Dermis blood vessel endothelial cell (primary cell): ENCODE measurements at regions not wholly inside any gene's neighbourhood (a gene's known extent, or its start where the extent isn't known, plus 50 kb on each side); places are given as distances from the start of the nearest gene placed in this dataset.
"Not testable (repeated sequence)": the region's sequence is repeated elsewhere in the genome, so short reads cannot be mapped to it uniquely, and the experiment has no call there.

ENCODE experiments used
- DNase-seq: peaks from one replicate; pipeline ENCODE4 v3.0.0; 2010

GRCh38 chrX:109782994-109783700 lies 50.1 kb upstream of the ACSL4 start:
- peak; percentile 40 for DNase-seq

- no peak for DNase-seq
Measured at GRCh38 chrX:109783701-109784079, 50.6 kb upstream of the ACSL4 start.

- no peak for DNase-seq
Measured at GRCh38 chrX:109785053-109785452, 52.0 kb upstream of the ACSL4 start.

GRCh38 chrX:109790511-109790910 lies 57.5 kb upstream of the ACSL4 start:
- DNase-seq, result not testable (repeated sequence)

DNA sequence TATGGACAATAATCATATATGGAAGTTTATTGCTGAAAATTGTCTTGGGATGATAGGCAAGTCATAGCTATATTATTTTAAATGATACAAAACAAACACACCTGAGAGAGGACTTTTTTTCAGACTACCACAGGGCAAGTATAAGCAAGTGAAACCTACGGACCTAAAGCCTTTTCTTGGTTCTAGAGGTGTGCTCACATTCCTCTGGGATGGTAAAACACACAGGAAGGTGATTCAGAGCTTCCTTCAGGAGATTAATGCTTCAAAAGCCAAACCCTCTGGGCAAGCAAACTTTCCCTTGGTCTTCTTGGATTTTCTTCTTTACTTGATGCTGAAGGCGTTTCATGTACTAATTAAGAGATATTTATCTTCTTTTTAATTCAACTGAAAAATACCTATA lies 60.1 kb upstream of the ACSL4 start:
- peak; percentile 18 for DNase-seq

DNA sequence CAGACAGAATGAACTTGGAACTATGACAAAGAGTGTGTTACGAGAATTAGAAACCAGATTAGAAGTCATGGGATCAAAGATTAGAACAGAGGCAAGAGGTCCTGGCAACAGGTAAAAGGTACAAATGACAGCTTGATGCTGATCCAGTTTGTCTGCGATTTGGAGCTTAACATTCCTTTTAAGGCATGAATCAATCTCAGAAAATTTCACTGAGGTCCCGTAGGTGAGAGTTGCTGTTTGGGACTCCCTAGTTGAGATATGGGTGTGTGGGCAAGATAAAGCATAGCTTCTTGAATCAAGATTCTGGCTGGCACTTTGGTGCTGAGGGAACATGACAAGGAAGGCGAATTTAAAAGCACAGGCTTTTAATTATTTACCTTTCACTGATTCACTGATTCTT lies 62.6 kb upstream of the ACSL4 start:
- DNase-seq, result no peak

- DNase-seq, result no peak
Measured at GRCh38 chrX:109797311-109797975, 64.4 kb upstream of the ACSL4 start.

- DNase-seq, result no peak
Measured at GRCh38 chrX:109812236-109812635, 79.2 kb upstream of the ACSL4 start.

DNA sequence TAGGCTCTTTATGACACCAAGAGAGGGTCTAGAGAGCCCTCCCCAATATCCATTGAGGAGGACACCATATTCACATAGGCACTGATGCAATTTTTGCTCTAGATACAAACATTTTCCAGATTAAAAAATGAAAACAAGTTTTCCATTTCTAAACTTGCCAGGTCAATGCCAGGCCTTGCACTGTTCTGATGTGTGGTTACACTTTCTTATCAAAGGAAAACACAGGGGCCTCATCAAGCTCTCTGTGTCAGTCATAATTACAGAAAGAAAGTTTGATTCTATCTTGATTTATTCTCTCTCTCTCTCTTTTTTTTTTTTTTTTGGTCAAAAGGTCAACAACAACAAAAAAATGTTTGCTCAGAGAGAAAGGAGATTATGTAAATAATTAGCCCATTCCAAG lies 80.2 kb upstream of the ACSL4 start:
- no peak for DNase-seq

DNA sequence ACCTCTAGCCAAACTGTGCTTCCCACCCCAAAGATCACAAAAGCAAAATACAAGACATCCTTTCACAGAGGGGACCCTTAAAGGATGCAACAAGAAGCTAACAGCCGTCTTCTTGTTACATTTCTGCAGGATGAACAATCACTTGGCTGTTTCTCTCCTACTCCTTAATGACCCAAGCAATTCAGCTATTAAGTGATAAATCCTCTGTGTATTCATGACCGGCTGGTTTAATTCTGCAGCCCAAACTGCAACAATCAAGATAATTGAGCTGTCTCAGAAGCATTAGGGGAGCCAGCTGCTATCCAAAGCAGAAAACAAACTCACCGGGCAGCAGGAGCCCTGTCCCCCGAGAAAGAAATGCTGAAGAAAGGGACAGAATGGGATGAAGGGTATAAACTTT lies 85.9 kb upstream of the ACSL4 start:
- no peak for DNase-seq

DNA sequence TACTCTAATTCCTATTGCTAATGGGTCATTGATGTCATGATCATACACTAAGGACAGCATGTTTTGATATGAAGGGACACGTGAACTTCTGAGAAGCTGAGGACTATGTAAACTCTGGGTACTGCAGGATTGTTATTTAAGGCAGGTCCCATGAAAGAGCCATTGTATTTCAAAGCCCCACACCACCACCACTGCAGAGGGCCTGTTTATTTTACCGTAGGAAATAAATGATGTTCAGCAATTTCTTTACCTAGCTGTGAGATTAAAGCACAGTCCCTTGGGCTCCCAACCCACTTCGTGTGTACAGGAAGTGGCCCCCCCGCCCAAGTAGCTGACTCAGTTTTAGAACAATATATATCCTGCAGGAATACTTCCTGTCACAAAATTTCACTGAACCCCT lies 89.8 kb upstream of the ACSL4 start:
- peak; percentile 51 for DNase-seq

- peak; percentile 27 for DNase-seq
Measured at GRCh38 chrX:109826954-109827708, 94.1 kb upstream of the ACSL4 start.

DNA sequence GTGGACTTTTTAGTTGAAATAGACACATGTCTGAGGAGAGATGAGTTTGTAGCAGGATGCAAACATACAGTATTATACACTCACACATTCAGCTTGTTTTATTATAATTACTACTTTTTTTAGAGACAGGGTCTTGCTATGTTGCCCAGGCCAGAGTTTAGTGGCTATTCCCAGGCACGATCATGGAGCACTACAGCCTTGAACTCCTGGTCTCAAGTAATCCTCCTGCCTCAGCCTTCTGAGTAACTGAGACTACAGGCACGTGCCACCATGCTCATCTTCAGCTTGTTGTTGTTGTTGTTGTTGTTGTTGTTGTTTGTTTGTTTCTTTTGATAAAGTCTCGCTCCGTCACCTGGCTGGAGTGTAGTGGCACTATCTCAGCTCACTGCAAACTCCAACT lies 94.7 kb upstream of the ACSL4 start:
- DNase-seq, result no peak

GRCh38 chrX:109830157-109830703 lies 97.2 kb upstream of the ACSL4 start:
- no peak for DNase-seq

DNA sequence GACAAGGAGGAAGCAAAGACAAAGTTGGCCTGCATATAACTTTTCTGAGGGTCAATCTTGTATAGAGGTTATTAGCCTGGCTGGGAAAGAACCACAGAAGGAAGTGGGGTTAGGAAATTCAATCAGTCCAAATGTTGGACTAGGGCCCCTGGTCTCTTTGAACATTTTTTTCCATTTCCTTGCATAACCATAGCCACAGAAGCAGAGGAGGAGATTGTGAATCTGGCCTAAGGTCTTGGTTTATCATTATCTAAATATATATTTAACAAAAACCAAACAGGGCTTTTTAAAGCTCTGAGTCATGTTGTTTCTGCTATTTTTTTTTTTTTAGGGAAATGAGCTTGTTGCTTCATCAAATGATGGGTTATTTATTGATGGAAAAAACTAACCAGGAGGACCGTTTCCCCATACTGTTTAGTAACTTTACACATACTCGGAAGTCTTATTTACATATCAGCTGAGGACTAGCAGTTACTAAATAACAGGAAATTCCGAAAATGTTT lies 97.7 kb upstream of the ACSL4 start:
- peak; percentile 8 for DNase-seq

DNA sequence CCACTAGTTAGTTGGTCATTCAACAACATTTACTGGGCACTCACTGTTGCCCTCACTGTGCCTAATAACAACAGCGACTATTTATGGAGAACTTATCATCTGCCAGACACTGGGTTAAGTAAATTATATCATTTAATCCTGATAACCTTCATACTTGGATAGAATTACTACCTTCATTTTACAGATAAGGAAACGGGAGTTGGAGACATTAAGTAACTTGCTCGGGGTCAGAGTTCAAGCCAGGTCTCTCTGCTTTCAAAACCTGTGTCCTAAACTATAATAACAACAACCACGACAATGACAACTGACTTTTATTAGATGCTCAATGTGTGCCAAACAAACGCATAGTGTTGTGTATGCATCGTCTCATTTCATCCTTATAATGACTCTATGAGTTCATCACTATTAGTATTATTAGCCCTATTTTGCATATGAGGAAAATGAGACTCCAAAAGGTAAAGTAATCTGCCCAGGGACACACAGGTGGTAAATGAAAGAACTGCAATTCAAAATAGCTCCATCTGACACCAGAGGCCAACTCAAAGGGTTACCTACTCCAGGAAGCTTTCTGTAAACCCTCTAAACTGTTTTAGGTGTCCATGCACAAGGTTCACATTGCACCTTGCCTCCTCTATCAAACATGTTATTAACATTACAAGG lies 98.4 kb upstream of the ACSL4 start:
- DNase-seq, result no peak

GRCh38 chrX:109839694-109840567 lies 106.9 kb upstream of the ACSL4 start:
- no peak for DNase-seq

GRCh38 chrX:109840585-109840984 lies 107.5 kb upstream of the ACSL4 start:
- DNase-seq, result peak; percentile 45

DNA sequence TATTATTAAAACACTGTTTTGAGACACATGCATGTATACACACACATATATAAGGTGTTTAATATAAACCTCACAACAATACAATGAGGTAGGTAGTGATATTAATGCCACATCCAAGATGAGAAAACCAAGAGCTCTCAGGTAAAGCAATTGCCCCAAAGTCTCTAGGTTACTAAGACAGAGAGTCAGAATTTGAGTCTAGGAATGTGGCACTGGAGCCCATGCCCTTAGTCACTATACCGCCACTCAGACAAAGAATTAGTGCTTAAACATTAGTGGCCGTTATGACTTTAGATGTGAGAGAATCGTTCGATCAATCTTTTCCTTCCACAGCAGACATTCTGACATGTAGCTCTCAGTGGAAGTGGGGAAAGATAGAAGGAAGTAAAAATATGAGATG lies 108.2 kb upstream of the ACSL4 start:
- no peak for DNase-seq

- DNase-seq, result peak; percentile 20
Measured at GRCh38 chrX:109841869-109842579, 109.0 kb upstream of the ACSL4 start.

- DNase-seq, result no peak
Measured at GRCh38 chrX:109842611-109843010, 109.6 kb upstream of the ACSL4 start.
